ENCODE measurements at regions not wholly inside any gene's neighbourhood (a gene's known extent, or its start where the extent isn't known, plus 50 kb on each side); places are given as distances from the start of the nearest gene placed in this dataset.

- no peak overlapping the region for H3K4me3 Mint-ChIP-seq (ENCODE audit: unreplicated experiment)
- no peak overlapping the region for H3K27ac Mint-ChIP-seq (ENCODE audit: unreplicated experiment)
- no peaks in the 10 kb centered on the region for H3K27me3 Mint-ChIP-seq (ENCODE audit: unreplicated experiment)
- H3K9me3 Mint-ChIP-seq (ENCODE audit: unreplicated experiment) = no peaks in the 10 kb centered on the region
- TF ChIP-seq CTCF (IDR thresholded peaks at IDR 0.05) = no peak
- no peaks in the 10 kb centered on the region for H3K4me1 Mint-ChIP-seq (ENCODE audit: unreplicated experiment)
- H3K36me3 Mint-ChIP-seq (ENCODE audit: unreplicated experiment) = no peaks in the 10 kb centered on the region
- no peak for DNase-seq (ENCODE audit: extremely low spot score, unreplicated experiment)
Observed at GRCh38 chr4:10965196-10965595, 280.6 kb upstream of the CLNK start.

GRCh38 chr4:10963958-10964703 is 279.6 kb upstream of the CLNK start:
- H3K4me3 Mint-ChIP-seq (ENCODE audit: unreplicated experiment) = no peak overlapping the region
- no peak for DNase-seq (ENCODE audit: extremely low spot score, unreplicated experiment)

GRCh38 chr4:10963241-10963640 is 278.7 kb upstream of the CLNK start:
- Mint-ChIP-seq H3K4me3 (ENCODE audit: unreplicated experiment) (no peak overlapping the region), H3K4me1 (ENCODE audit: unreplicated experiment) (no peaks in the 10 kb centered on the region), H3K27me3 (ENCODE audit: unreplicated experiment) (no peaks in the 10 kb centered on the region)

More at GRCh38 chr4:10963958-10964703, 279.6 kb upstream of the CLNK start:
- Mint-ChIP-seq H3K36me3 (ENCODE audit: unreplicated experiment) (no peaks in the 10 kb centered on the region), H3K9me3 (ENCODE audit: unreplicated experiment) (no peaks in the 10 kb centered on the region), H3K27me3 (ENCODE audit: unreplicated experiment) (no peaks in the 10 kb centered on the region), H3K4me1 (ENCODE audit: unreplicated experiment) (no peaks in the 10 kb centered on the region), H3K27ac (ENCODE audit: unreplicated experiment) (no peak overlapping the region)
- no peak for TF ChIP-seq CTCF (IDR thresholded peaks at IDR 0.05)

GRCh38 chr4:10962246-10962645 is 277.7 kb upstream of the CLNK start:
- Mint-ChIP-seq H3K4me1 (ENCODE audit: unreplicated experiment) (no peaks in the 10 kb centered on the region), H3K4me3 (ENCODE audit: unreplicated experiment) (no peak overlapping the region), H3K9me3 (ENCODE audit: unreplicated experiment) (no peaks in the 10 kb centered on the region), H3K27me3 (ENCODE audit: unreplicated experiment) (no peaks in the 10 kb centered on the region), H3K36me3 (ENCODE audit: unreplicated experiment) (no peaks in the 10 kb centered on the region), H3K27ac (ENCODE audit: unreplicated experiment) (no peak overlapping the region)
- DNase-seq (ENCODE audit: extremely low spot score, unreplicated experiment) = no peak
- TF ChIP-seq CTCF (IDR thresholded peaks at IDR 0.05) = no peak

More at GRCh38 chr4:10963241-10963640, 278.7 kb upstream of the CLNK start:
- no peak overlapping the region for H3K27ac Mint-ChIP-seq (ENCODE audit: unreplicated experiment)
- TF ChIP-seq CTCF (IDR thresholded peaks at IDR 0.05) = no peak
- DNase-seq (ENCODE audit: extremely low spot score, unreplicated experiment) = no peak
- H3K36me3 Mint-ChIP-seq (ENCODE audit: unreplicated experiment) = no peaks in the 10 kb centered on the region
- H3K9me3 Mint-ChIP-seq (ENCODE audit: unreplicated experiment) = no peaks in the 10 kb centered on the region

- H3K9me3 Mint-ChIP-seq (ENCODE audit: unreplicated experiment) = no peaks in the 10 kb centered on the region
- H3K27me3 Mint-ChIP-seq (ENCODE audit: unreplicated experiment) = no peaks in the 10 kb centered on the region
- no peak overlapping the region for H3K27ac Mint-ChIP-seq (ENCODE audit: unreplicated experiment)
- TF ChIP-seq CTCF (IDR thresholded peaks at IDR 0.05) = no peak
- no peak overlapping the region for H3K4me3 Mint-ChIP-seq (ENCODE audit: unreplicated experiment)
- H3K4me1 Mint-ChIP-seq (ENCODE audit: unreplicated experiment) = no peaks in the 10 kb centered on the region
- H3K36me3 Mint-ChIP-seq (ENCODE audit: unreplicated experiment) = no peaks in the 10 kb centered on the region
- DNase-seq (ENCODE audit: extremely low spot score, unreplicated experiment) = no peak
Observed at GRCh38 chr4:10960389-10960788, 275.8 kb upstream of the CLNK start.
